Activated T-cell treated with anti-CD3 and anti-CD28 coated beads, Interleukin-2, amount 50 U/mL, for 1 hour (primary cell): ENCODE measurements at regions not wholly inside any gene's neighbourhood (a gene's known extent, or its start where the extent isn't known, plus 50 kb on each side); places are given as distances from the start of the nearest gene placed in this dataset.
"Not testable (repeated sequence)": the region's sequence is repeated elsewhere in the genome, so short reads cannot be mapped to it uniquely, and the experiment has no call there.

Experiments
- DNase-seq: peaks from one replicate; pipeline ENCODE4 v3.0.0-alpha.2; 2020

GRCh38 chr2:84286878-84287277, 172.2 kb downstream of the SUCLG1 start:
- no peak for DNase-seq

DNA sequence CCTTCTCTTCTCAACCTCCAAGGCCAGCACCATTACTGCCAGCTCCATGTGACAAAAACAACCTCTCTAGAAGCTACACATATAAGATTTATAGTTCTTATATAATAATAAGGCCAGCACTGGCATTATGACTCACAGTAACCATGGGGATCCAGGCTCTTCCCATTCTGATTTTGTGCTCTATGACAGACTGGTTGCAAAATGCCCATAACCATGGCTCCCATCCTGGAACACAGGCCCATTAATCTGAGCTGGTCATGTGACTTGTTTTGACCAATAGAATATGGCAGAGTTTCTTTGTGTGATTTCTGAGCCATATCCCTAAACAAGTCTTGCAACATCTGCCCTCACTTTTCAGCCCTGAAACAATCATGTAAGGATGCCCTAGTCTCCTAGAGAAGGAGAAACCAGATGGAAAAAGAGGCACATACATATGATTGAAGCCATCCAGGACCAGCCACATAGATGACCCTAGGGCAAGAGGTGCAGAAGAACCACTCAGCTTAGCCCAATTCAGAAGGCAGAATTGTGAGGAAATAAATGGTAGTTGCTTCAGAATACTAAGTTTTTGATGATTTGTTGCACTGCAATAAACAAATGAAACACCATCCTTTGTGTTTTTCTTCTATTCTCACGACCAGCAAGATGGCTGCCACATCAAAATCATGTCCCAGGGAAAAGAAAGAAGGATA, 173.9 kb downstream of the SUCLG1 start:
- no peak for DNase-seq

DNA sequence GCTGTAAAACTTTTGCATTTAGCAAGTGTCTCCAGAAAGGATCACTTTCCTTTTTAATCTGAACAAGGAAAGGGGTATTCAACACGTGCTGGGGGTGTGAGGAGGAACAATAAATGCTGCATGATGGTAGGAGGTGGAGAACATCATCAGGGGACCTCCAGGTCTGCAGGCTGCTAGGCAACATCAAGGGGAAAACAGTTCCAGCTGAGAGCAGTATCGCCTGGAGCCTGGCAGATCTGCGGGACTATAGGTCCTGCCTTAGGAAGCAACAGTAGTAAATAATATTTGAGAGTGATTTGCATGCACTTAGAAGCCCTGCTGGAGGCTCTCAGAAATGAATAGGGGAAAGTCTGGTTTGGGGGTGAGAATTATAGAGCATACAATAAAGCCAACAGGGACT, 175.6 kb downstream of the SUCLG1 start:
- no peak for DNase-seq

DNA sequence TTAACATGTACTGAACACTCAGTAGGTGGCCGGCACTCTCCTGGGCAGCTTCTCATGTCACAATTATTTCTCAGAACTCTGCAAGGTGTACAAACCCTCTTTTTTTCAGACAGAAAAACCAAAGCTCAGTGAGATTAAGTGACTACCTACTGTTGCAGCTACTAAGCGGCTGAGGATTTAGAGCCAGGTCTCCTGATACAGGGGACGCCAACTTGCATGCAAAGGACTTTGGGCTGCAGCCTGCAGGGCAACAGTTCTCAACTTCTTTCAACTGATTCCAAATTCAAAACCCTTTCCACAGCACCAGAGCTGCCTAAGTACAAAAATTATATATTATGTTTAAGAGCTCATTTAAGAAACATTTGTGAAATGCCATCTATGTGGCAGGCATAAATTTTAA, 177.6 kb downstream of the SUCLG1 start:
- no peak for DNase-seq

GRCh38 chr2:84280873-84281272, 178.2 kb downstream of the SUCLG1 start:
- no peak for DNase-seq

GRCh38 chr2:84278386-84278785, 180.7 kb downstream of the SUCLG1 start:
- DNase-seq: no peak

GRCh38 chr2:84276590-84277255, 182.4 kb downstream of the SUCLG1 start:
- DNase-seq: no peak

DNA sequence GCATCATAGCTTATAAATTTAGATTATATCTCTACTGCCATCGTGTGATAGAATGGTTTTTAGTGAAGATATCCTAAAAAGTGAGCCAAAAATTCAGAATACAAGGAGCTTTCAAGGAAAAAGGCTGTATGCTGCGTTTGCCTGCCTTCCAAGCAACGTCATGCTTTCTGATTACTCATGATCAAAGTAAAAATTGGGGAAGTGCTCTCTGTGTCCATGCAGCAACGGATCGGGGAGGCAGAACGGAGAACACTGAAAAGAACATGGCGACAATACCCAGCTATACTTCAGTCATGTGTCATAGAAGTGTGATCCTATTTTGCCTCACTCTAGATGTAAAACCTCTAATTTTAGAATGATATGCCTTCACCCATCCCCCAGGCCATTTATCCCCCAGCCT, 185.7 kb downstream of the SUCLG1 start:
- DNase-seq: no peak

GRCh38 chr2:84271977-84272376, 187.1 kb downstream of the SUCLG1 start:
- no peak for DNase-seq

DNA sequence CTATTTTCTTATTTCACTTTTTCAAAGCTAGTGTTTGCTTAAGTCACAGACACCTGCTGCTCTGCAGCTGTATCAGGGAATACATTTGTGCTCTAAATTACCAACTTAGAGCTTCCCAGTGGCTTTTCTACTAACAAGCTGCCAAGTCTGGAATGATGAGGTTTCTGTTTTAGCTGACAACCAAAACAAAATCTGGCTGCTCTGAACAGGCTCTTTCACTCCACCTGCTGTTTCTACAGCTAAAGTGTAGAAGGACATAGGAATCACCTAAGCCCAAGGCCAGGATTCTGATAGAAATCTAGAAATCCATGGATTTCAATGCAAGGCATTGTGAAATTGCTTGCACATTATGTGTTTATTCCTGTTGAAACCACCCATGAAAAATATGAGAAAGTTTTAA, 201.2 kb downstream of the SUCLG1 start:
- no peak for DNase-seq

GRCh38 chr2:84251651-84252302, 207.3 kb downstream of the SUCLG1 start:
- no peak for DNase-seq

DNA sequence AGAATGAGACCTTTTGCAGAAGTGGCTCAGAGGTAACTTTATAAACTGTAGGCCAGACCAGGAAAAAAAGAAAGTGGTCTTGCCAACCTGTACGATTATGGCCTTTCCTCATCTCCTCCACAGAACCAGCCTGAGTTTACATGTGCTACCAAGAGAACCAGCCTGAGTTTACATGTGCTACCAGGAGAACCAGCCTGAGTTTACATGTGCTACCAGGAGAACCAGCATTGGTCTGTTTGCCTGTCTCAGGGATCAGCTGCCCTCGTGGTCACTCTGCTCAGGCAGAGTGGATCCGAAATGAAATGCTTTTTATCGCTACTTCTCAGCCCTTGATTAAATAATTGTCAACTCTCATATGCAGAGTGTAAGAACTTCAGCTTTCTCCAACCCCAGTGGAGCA, 209.9 kb downstream of the SUCLG1 start:
- no peak for DNase-seq

- no peak for DNase-seq
Observed at GRCh38 chr2:84247532-84247931, 211.5 kb downstream of the SUCLG1 start.

DNA sequence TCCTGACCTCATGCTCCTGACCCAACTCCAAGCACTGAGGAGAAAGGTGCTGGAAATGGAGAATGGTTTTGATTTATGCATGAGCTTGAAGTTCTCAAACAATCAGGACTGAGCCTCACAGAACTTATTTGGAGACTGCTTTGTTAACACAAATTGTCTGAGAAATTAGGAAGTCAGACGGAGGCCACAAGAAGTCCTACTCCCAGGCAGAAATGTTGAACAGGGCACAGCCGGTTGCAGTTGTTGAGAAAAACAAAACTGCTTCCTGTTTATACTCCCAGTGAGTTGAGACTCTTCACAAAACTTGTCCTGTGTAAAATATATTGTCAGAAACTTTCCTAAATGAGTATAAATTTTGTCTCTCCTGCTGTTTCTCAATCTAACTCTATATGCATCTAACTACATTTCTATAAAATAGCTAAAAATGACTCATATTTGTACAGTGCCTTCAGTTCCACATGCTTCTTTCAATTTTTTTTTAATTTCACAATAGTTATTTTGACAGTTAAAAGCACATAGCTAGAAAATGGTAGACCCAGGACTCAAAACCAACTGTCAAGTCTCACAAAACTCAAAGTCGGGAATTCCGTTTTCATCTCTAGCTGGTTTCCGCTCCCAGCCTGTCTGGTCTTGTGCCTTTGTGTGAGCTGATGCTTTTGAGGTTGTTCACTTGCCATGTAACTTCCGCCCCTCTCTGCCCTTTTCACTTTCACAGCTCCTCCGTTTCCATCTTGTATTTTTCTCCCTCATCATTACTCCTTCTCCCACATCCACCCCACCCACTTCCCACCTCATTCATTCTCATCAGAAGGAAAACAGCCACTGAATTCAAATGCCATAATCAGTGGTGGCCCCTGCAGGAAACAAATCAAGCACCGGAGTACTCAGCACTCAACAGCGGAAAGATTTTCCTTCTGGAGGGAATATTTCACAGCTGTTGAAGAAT, 215.0 kb downstream of the SUCLG1 start:
- DNase-seq: no peak

- DNase-seq: no peak
Observed at GRCh38 chr2:84238907-84239306, 220.2 kb downstream of the SUCLG1 start.

DNA sequence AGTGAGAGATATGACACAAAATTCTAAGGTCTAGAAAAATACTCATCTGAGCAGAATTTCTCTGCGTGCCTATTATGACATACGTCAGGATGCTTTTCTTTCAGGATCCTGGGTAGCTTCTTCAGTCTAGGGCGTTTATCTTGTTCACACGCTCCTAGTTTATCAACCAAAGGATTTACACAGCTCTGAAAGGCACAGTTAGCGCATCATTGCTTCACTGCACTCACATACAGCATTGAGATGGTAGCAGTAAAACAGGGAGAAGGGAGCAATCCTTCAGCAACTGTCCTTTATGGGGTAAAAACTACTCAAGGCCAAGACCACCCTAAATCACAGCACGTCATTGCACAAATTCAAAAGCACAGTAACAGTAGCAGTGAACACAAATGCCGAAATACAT, 222.8 kb downstream of the SUCLG1 start:
- no peak for DNase-seq

DNA sequence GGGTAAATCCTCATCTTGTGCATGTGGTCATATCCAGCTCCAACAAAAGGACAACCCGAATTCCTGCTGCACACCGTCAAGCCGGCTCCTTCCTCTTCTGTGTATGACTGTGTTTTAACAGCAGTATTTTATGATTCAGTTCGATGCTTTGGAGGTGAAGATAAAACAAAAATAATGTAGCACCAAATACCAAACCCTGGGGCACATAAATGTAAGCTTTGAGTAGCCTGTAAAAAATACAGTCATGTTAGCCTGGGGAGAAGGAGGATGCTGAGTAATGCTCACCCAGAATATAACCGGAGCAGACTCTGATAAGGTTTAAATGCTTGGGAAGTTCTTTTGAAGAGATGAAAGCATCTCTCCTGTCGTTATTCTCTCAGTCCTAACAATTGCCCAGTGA, 225.0 kb downstream of the SUCLG1 start:
- DNase-seq: no peak

DNA sequence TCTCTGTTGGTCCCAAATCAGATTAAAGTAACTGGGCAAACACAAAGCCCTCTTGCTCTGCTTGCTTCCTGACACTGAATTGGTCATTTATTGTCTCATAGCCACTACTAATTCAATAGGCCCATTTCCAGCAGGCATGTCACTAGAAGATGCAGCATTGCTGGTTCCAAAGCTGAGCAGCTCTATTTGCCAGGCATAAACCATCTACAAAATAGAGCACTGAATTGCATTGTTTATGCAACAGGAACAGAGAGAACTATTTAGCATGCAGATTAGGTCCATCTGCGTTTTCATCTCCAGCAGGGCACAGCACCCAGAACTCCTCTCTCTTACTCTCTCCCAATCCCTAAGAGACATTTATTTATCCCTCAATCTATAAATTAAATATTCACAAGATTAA, 227.6 kb downstream of the SUCLG1 start:
- no peak for DNase-seq

GRCh38 chr2:84224121-84224520, 235.0 kb downstream of the SUCLG1 start:
- DNase-seq: no peak

GRCh38 chr2:84223191-84223590, 235.9 kb downstream of the SUCLG1 start:
- no peak for DNase-seq

DNA sequence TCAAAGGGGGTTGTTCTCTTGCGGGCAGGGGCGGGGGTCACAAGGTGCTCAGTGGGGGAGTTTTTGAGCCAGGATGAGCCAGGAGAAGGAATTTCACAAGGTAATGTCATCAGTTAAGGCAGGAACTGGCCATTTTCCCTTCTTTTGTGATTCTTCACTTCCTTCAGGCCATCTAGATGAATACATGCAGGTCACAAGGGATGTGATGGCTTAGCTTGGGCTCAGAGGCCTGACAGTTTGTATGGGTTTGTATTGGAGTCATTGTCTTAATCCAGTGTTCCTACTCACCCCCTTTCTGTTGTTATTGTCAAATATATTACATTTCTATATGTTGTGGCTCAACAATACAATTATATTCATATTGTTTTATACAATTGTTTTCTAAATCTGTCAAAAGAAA, 238.0 kb downstream of the SUCLG1 start:
- DNase-seq: not testable (repeated sequence)

DNA sequence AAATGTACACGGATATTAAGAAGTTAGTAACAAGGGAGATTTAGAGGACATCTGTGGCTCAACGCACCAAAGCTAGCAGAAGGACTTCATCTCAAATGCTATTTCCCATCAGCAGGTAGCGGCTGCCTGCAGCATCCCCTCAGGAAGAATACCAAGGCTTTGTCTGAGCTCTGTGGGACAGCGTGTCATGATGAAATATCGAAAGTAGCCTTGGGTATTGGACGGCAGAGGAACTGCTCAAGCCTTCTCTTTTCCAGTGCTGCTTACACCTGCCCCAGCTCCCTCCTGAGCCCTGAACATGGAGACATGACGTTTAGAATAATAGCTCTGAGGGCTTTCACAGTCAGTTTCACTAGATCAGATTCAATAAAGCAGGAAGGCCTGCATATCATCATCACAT, 241.6 kb downstream of the SUCLG1 start:
- no peak for DNase-seq

- no peak for DNase-seq
Observed at GRCh38 chr2:84214455-84214854, 244.6 kb downstream of the SUCLG1 start.
